HG03159 (cell line): ENCODE measurements at regions not wholly inside any gene's neighbourhood (a gene's known extent, or its start where the extent isn't known, plus 50 kb on each side); places are given as distances from the start of the nearest gene placed in this dataset.
A peak's percentile ranks its signal among the peaks of the same experiment; 100 is the strongest.

Experiments used
- ATAC-seq: cut with Tn5 transposase; IDR thresholded peaks from one replicate; pipeline ENCODE4 v1.9.1; 2021; ENCODE audit warnings: mild to moderate bottlenecking, moderate library complexity; ENCODE audit not compliant: unreplicated experiment

DNA sequence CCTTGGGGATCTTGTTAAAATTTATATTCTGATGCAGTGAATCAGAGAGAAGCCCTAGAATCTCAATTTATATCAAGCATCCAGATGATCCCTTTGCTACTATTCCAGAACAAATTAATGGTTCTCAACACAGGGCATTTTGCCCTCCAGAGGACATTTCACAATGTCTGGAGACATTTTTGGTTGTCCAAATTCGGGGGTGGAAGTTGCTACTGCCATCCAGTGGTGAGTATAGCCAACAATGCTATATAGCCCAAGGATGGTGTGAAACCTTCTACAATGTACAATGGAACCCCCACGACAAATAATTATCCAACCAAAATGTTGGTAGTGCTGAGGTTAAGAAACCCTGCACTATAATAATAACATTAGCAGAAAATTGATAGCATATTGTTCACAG is 2440.0 kb downstream of the PCDH7 start:
- ATAC-seq: no peak

DNA sequence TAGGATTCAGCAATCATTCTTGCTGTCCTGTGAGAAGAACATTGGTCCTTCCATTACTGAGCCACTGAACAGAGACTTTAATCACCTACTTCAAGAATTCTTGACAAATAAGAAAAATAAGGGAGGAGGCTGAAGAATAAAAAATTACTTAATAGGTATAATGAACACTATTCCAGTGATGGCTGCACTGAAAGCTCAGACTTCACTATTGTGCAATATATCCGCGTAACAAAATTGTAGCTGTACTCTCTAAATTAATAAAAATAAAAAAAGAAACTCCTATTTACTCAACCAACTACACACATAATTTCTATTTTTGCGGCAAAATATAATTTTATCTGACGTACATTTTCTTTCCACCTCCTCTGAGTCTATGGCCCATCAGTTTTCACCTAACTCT is 2441.0 kb downstream of the PCDH7 start:
- ATAC-seq: no peak

DNA sequence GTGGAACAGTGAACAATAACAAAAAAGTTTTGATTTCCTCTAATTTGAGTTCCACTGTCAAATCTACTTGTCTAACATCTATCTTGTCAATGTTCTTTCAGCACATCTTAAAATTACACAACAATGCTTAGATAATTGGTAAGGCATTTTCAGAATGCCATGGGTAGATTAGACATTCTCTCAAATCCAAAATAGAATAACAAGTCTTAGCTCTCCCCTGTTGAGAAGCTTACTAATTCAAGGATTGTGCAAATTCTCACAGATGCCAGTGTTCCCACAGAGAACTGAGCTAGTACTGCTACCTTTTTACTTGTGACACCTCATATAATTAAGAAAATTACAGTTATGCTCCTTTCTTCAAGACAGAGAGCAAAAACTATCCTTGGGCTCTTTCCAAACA is 2442.0 kb downstream of the PCDH7 start:
- ATAC-seq: no peak

DNA sequence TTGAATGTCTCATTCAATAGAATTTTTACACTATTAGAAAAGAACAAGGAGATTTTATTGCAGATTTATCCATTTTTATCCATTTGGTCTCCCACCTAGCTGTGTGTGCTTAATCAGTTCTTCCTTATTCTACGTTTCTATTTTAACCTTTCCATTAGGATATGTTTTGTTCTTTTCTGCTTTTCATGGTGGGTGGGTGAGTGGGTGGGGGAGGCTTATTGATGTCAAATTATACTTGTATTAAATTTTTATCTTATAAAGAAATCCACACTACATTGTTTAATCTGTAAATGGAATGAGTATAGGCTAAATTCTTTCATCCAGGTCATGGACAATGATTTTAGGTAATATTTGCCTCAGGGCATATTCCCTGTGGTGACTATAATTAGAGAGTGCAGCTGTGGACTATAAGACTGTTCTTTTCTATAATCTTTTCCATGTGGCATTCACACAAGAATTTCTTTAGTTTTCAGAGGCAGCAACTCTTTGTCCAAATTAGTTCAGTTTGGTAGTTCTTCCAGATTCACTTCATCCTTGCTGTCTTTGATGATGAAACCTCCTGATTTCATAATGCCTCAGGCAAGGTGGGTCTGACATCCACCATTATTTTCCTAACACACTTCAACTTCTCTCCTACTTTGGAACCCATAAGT is 2451.8 kb downstream of the PCDH7 start:
- ATAC-seq: no peak

DNA sequence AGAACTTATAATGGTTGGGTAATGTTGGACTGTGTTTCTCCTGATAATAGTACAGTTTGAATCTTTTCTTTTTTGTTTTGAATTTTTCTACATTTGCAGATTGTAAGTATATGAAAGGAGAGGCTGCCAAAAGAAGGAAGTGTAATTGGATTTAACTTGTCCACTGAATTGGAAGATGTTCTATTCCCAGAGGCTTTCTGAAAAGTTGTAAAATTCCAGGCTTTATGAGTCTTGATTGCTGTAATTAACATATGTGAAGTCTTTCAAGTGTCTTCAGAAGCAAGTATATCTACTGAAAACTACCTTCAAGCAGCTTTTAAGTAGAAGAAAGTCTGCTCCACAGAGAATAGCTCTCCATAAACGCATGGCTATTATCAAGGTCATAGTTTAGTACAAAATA is 2456.4 kb downstream of the PCDH7 start:
- ATAC-seq: no peak

DNA sequence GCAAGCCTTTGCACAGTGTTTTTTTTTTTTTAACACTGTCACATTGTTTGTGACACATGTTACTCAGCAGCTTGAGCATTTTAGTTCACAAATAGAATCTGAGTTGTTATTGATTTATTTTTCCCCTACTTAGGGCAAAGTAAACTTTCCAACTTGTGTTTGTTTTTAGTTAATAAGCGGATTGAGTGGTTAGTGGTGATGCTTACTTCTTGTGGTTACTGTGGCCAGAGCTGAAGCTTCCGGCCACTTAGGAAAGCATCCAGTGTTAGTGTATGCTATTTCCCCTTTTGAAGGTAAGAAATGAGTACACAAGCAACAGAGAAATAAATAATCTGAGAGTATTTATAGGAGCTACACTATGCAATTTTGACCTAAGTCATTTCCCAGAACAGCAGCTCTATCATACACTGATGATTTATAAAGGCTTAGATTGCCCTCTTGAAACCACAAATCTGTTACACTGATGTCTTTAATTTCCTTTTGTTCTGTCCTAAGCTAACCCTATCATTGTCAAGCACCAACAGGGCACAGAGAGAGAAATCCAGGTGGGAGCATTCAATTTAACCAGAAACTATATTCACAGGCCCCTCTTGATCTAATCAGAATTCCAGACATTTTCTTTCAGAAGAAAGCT is 2464.6 kb downstream of the PCDH7 start:
- ATAC-seq: peak; percentile 90

DNA sequence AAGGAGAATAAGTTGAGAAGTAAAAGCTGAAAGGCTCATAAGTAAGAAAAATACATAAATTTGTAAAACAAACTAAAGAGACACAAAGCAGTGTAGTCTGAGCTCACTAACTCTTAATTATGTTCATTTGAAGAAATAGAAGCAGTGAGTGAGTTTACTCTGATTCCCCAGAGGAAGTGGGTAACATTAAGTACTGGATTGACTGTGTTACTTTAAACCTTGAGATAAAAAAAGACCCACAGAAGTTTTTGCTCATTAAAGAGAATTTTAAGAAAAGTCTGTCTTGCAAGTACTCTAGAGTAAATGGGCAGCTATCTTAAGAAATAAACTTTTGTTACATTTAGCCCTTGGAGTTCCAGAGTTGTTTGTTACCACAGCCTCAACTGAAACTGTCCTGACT is 2466.9 kb downstream of the PCDH7 start:
- ATAC-seq: no peak

DNA sequence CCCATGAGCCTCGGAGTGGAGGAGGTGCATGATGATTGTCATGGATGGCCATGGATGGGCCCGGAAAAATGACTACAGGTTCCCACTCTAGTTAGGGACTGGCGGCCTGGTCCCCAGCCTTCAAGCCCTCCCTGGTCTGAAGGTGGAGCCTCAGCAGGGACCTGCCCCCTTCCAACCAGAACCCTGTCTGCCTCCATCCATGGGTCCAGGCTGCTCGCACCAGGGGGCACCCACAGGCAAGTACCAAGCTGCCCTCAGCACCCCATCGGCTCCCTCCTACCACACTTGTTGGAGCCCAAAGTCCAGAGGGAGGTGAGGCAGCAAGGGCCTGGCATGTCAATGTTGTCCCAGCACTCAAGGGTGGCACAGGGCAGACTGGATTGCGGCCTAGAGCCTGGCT is 2468.6 kb downstream of the PCDH7 start:
- no peak for ATAC-seq

DNA sequence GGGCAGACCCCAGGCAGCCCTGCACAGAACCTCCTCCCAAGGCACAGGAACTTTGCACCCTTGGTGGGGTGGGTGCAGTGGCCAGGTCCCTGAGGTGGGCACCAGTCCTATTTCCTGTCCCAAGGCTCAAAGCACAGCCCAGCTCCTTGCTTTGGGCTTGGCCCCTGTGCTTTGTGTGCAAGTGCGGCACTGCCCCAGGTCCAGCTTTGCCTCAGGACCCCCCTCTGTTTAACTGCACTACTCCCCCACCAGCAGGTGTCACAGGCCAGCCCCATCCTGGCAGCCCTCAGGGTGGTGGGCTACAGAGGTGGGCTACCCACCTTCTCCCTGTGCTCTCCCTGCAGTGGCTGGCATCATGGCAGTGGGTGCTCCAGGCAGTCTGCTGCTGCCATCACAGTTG is 2469.0 kb downstream of the PCDH7 start:
- ATAC-seq: no peak

DNA sequence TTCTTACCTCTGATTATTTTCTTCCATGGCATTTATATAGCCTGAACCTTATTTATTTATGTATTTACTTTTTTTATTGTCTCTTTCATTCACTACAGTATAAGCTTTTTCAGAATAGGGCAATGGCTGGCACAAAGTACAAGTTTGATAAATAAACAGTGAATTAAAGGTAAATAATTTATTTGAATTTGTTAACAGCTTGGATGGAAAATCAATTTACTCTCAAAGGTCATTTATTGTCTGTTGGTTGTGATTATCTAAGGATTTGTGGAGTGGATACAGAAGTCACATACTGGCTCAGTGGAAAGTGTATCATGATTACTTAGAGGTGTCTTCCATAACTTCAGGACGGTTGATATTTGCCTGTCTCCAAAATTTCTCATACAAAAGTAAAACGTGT is 2472.9 kb downstream of the PCDH7 start:
- no peak for ATAC-seq

DNA sequence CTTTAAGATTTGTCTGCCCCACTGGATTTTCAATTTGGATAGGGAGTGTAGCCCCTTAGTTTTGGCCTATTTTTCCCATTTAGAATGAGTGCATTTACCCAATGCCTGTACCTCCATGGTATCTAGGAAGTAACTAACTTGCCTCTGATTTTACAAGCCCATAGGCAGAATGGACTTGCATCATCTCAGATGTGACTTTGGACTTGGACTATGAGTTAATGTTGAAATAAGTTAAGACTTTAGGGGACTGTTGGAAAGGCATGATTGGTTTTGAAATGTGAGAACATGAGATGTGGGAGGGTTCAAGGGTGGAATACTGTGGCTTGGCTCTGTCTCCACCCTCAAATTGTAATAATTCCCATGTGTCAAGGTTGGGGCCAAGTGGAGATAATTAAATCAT is 2480.2 kb downstream of the PCDH7 start:
- no peak for ATAC-seq

DNA sequence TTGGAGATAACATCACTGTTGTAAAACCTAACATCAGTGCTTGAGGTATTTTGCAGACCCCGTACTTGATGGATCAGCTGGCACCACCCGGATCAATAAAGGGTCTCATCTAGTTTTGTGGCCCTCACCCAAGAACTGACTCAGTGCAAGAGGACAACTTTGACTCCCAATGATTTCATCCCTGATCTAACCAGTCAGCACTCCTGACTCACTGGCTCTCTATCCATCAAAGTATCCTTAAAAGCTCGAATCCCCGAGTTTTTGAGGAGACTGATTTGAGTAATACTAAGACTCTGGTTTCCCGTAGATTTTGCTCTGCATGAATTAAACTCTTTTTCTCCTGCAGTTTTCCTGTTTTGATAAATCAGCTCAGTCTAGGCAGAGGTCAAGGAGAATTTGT is 2498.1 kb downstream of the PCDH7 start:
- no peak for ATAC-seq

DNA sequence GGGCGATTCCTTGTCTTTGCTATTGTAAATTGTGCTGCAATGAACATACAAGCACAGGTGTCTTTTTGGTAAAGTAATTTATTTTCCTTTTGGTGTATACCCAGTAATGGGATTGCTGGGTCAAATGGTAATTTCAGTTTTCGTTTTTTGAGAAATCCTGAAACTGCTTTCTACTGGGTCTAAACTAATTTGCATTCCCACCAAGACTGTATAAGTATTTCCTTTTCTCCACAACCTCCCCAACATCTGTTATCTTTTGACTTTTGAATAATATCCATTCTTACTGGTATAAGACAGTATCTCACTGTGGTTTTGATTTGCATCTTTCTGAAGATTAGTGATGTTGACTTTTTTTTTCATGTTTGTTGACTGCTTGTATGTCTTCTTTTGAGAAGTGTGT is 2506.0 kb downstream of the PCDH7 start:
- no peak for ATAC-seq

DNA sequence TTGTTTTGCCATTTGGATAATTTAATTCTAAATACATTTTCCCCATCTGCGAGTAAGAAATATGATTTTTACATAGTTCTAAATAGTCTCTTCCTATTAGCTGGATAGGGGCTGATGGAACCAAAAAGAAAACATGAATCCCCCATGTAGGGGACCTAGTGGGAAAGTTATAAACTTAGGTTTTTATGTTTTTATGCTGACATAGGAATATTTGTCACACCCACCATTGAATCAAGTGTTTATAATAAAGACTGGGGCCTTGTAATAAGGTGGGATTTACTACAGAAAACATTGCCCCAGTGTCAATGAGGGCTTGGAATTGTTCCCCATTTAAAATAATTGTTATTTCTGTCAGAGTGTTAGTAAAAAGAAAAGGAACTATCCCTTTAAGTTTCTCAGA is 2506.6 kb downstream of the PCDH7 start:
- no peak for ATAC-seq

DNA sequence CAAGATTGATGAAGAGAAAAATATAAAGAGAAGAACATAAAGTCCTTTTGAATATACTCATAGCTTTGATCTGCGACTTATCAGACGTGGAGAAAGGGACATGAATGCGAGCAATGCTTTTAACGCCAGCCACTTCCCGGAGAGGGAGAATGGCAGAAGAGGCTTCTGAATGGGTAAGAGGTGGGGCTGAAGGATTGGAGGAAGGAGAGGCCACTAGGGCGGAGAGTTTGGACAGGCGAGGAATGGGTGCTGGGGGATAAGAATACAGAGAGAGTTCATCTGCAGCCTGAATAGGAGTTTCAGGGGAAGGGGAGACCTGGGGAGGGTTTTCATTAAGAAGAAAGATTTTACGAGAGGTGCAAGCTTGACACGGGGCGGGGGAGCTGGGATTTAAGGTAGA is 2534.9 kb downstream of the PCDH7 start:
- ATAC-seq: no peak

DNA sequence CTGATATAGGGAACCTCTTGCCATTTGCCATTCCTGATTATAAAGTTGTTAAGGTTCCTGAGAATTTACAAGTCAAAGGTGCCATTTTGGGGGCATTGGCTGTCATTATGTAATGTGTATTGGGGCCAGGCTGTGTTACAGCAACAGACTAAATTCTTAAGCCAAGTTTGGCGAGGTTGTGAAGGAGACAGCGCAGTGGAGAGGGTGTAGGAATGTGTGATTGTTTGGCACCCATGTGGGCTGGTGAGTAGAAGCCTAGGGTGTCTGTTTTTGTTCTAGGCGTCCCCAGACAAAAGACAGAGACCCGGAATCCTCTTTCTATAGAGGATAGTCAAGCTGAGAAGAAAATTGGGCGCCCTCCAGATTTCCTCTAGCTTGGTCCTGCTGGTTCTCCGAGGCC is 2535.3 kb downstream of the PCDH7 start:
- no peak for ATAC-seq

DNA sequence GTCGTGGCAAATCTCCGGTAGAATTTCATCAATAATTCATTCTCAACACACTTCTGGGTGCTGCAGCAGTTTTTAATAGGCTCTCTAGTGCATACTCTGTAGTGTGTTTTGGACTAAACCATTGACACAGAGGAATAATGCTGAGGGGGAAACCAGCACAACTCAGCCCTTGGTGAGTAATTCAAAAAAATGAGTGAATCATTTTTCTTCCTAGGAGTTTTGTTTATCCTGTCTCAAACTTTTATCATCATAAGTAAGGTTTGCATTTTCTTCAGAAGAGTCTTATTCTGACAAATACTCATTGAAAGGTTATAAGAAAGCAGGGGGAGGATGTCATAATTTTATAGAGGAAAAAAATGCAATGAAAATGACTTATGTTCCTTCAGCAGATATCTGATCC is 2542.7 kb downstream of the PCDH7 start:
- no peak for ATAC-seq

DNA sequence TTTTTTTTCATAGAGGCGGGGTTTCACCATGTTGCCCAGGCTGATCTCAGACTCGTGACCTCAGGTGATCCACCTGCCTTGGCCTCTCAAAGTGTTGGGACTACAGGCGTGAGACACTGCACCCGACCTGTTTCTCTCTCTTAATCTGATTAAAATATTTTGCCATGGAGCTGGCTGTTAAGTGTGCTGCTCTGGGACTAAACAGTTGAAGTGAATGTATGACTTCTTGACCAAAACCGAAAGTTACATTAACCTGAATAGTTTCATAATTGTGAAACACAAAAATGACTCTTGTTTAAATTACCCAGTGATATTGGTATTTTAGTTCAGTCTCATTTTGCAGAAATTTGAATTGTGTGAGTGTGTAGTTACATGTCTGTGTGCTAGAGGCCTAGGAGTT is 2548.6 kb downstream of the PCDH7 start:
- ATAC-seq: no peak

DNA sequence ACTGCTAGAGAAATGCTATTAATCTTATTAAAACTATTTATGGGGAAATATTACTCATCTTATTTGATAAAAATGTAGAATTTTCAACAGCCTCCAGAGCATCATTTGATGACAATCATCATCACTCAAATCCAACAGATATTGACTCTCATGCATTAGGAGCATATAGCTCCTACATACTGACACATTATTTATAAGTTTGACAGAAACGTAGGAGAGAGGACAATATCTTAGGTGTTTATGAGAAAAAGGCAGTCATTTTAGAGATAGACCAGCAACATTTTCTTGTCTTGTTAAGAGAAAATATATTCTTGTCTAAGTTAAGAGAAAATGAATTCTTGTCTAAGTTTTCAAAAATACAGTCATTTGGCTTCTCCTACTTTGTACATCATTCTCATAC is 2550.2 kb downstream of the PCDH7 start:
- ATAC-seq: no peak

DNA sequence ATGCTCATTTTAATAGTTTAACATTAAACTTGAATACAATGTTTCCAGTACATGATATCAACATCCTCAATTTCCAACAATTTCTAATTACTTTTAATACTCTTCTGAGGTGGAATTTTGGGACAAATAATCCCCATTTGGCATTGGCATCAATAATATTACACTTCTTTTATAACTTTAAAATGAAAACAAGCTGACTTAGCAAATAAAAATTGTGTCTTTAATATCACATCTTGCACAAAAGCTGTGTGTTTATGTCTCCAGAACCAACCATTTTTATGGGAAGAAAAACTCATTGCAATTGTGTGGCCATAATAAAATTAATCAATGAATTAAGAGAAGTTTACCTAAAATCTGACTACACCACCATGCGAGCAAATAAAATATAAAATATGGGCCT is 2552.6 kb downstream of the PCDH7 start:
- ATAC-seq: no peak

DNA sequence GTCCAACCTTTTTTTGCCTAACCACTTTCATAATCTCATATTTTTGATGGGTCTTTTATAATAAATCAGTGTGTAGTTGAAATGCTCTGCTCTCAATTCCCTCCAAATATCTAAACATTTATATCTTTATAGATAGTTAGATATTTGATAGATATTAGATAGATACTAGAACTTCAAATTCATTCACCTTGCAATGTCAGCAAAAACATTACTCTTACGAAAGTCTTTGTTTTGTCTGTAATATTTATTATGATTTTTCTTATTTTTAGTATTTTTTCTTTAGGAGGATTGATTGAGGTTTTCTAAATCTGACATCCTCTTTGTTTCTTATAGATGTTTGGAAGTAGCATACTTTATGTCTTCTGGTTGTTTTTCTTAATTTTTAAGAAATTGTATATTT is 2563.6 kb downstream of the PCDH7 start:
- no peak for ATAC-seq

DNA sequence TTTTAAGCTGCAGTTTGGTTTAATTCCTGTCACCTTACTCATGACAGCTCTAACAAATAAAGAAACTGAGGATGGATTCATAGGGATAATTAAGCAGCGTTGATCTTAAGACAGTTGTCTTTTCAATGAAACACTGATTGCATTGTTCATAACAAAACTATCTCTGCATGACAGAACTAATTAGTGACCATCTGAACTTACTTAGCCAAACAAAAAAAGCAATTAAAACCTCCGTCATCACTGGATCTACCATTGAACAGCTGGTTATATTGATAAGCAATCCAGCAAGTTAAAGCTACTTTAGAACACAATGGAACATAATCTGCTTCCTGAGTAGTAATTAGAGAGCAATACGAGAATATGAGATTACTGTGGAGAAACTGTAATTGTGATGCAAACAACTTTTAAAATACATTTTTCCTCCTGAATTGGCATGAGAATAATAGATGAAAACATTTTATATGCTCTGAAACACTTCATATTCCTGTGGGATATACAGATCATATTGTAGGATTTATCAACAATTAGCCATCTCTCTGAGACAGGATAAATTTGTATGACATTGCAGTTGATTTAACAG is 2576.8 kb downstream of the PCDH7 start:
- no peak for ATAC-seq

DNA sequence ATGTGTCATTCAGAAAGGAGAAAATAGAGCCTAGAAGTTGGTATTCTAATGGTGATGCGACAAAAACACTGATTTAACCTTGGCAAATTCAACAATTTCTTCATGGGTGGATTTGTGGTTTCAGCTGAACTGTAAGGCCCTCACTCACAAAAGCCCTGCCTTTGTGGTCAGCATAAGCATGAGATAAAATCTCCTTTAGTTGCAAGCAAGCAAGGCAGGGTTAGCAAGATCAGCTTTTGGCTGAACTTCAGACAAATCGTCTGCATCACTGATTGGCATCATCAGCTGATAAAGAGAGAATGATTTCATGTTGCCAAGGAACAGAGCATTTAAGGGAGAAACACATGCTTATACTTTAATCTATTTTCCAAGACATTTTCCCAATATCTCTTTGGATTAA is 2582.2 kb downstream of the PCDH7 start:
- no peak for ATAC-seq
